Prostate gland (tissue), 2 donors: ENCODE measurements at regions not wholly inside any gene's neighbourhood (a gene's known extent, or its start where the extent isn't known, plus 50 kb on each side); places are given as distances from the start of the nearest gene placed in this dataset.

Experiments used
- CTCF ChIP-seq, 4 experiments: fragments of 200-600 bp in 2 of 4; fragments of 450-650 bp in 2 of 4; sonication (generic) in 2 of 4; IDR thresholded peaks; 1 replicate in 3 of 4; 2 replicates in 1 of 4; pipeline ENCODE4 v1.5.1; 2016 to 2019; ENCODE audit warnings: antibody characterized with exemption in 4 of 4, mild to moderate bottlenecking in 2 of 4, moderate library complexity in 2 of 4
- POLR2A ChIP-seq: fragments of 450-650 bp; IDR thresholded peaks from one replicate; pipeline ENCODE4 v1.6.1; 2016; ENCODE audit warnings: antibody characterized with exemption, mild to moderate bottlenecking

- TF ChIP-seq CTCF (IDR thresholded peaks at IDR 0.05) (no peak), POLR2A (no peak)
Observed at GRCh38 chr5:171571663-171572062, 152.2 kb downstream of the FGF18 start.
